Suprapubic skin (tissue), 4 donors: ENCODE measurements at regions not wholly inside any gene's neighbourhood (a gene's known extent, or its start where the extent isn't known, plus 50 kb on each side); places are given as distances from the start of the nearest gene placed in this dataset.
"Not testable (repeated sequence)": the region's sequence is repeated elsewhere in the genome, so short reads cannot be mapped to it uniquely, and the experiment has no call there.

ENCODE experiments used
- DNase-seq, 2 donors: peaks; one replicate each; pipeline ENCODE4 v3.0.0-alpha.2; 2019; ENCODE audit warnings: low spot score in 2 of 2
- H3K27ac ChIP-seq: fragments of 200-600 bp; sonication (generic); one replicate; pipeline ENCODE4 v1.5.1; 2019
- H3K27me3 ChIP-seq: fragments of 200-600 bp; sonication (generic); one replicate; pipeline ENCODE4 v1.5.1; 2019
- H3K36me3 ChIP-seq: fragments of 200-600 bp; sonication (generic); one replicate; pipeline ENCODE4 v1.5.1; 2019
- H3K4me1 ChIP-seq: fragments of 200-600 bp; sonication (generic); one replicate; pipeline ENCODE4 v1.5.1; 2019
- H3K4me3 ChIP-seq: fragments of 200-600 bp; sonication (generic); one replicate; pipeline ENCODE4 v1.5.1; 2019; ENCODE audit warnings: mild to moderate bottlenecking
- H3K9me3 ChIP-seq: fragments of 200-600 bp; sonication (generic); one replicate; pipeline ENCODE4 v1.5.1; 2019
- EP300 ChIP-seq: sonication (generic); formaldehyde crosslinking; IDR thresholded peaks from one replicate; pipeline ENCODE4 v1.6.1; 2017; ENCODE audit warnings: antibody characterized with exemption
- POLR2A ChIP-seq, 2 donors: fragments of 450-650 bp; IDR thresholded peaks; one replicate each; pipeline ENCODE4 v1.6.1; 2017; ENCODE audit warnings: antibody characterized with exemption in 2 of 2, mild to moderate bottlenecking in 2 of 2, moderate library complexity in 2 of 2
- POLR2AphosphoS5 ChIP-seq, 3 donors: sonication (generic); formaldehyde crosslinking; IDR thresholded peaks; one replicate each; pipeline ENCODE4 v1.6.1; 2017; ENCODE audit warnings: antibody characterized with exemption in 3 of 3
- WGBS: methylation state at CpG from one replicate; pipeline ENCODE4 v1.1.5; 2018; 5-methylcytosine and 5-hydroxymethylcytosine counted together
- TF ChIP-seq, protein P1 (sequence below), 2 donors: fragments of 200-600 bp in 1 of 2; fragments of 450-650 bp in 1 of 2; sonication (generic) in 1 of 2; IDR thresholded peaks; one replicate each; pipeline ENCODE4 v1.5.1; 2016 to 2019; ENCODE audit warnings: antibody characterized with exemption in 2 of 2, mild to moderate bottlenecking in 1 of 2, moderate library complexity in 1 of 2

DNA sequence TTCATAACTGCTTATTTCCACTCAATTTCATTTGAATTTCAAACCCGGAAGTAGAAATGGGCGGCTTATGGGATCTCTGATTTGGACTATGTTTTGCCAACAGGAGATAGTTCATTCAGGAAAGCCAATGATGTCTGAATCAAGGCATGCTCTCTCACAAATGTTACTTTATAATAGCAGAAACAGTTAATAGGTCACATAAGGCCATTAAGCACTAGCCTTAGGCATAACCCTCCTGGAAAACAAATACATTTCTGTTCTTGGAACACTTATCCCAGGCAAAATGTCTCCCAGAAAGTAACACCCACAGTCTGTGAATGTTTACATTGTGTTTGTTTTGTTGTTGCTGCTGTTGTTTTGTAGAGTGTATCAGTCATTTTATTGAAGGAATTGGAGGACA, 1347.2 kb upstream of the PCDH7 start:
- H3K27ac ChIP-seq = no peak overlapping the region
- H3K4me1 ChIP-seq = no peaks in the 10 kb centered on the region
- no peak overlapping the region for H3K4me3 ChIP-seq
- WGBS = 79% methylated on average over 2 of the region's 2 CpGs
- H3K9me3 ChIP-seq = no peaks in the 10 kb centered on the region
- no peaks in the 10 kb centered on the region for H3K27me3 ChIP-seq
- no peaks in the 10 kb centered on the region for H3K36me3 ChIP-seq
- no peak for DNase-seq
- TF ChIP-seq POLR2AphosphoS5 (IDR thresholded peaks at IDR 0.05) (no peak), EP300 (no peak)

DNA sequence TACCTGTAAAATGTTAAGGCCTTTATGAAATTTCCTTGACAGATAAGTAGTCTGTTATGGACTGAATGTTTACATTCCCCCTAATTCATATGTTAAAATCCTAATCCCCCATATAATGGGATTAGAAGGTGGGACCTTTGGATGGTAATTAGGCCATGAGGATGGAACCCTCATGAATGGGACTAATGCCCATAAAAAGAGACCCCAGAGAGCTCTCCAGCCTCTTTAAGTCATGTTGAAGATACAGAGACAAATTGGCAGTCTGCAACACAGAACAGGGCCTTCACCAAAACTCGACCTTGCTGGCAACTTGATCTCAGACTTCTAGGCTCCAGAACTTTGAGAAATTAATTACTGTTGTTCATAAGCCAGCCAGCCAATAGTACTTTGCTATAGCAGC, 1344.5 kb upstream of the PCDH7 start:
- H3K27me3 ChIP-seq = no peaks in the 10 kb centered on the region
- H3K9me3 ChIP-seq = no peaks in the 10 kb centered on the region
- 32% methylated on average over 1 of the region's 1 CpG for WGBS
- no peaks in the 10 kb centered on the region for H3K4me1 ChIP-seq
- no peaks in the 10 kb centered on the region for H3K36me3 ChIP-seq
- H3K27ac ChIP-seq = no peak overlapping the region
- no peak overlapping the region for H3K4me3 ChIP-seq
- no peak for TF ChIP-seq POLR2A (IDR thresholded peaks at IDR 0.05)
- TF ChIP-seq POLR2AphosphoS5 (IDR thresholded peaks at IDR 0.05) = no peak
- TF ChIP-seq EP300 = no peak
- TF ChIP-seq, protein P1, sequence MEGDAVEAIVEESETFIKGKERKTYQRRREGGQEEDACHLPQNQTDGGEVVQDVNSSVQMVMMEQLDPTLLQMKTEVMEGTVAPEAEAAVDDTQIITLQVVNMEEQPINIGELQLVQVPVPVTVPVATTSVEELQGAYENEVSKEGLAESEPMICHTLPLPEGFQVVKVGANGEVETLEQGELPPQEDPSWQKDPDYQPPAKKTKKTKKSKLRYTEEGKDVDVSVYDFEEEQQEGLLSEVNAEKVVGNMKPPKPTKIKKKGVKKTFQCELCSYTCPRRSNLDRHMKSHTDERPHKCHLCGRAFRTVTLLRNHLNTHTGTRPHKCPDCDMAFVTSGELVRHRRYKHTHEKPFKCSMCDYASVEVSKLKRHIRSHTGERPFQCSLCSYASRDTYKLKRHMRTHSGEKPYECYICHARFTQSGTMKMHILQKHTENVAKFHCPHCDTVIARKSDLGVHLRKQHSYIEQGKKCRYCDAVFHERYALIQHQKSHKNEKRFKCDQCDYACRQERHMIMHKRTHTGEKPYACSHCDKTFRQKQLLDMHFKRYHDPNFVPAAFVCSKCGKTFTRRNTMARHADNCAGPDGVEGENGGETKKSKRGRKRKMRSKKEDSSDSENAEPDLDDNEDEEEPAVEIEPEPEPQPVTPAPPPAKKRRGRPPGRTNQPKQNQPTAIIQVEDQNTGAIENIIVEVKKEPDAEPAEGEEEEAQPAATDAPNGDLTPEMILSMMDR (IDR thresholded peaks at IDR 0.05) = no peak
- DNase-seq = no peak

DNA sequence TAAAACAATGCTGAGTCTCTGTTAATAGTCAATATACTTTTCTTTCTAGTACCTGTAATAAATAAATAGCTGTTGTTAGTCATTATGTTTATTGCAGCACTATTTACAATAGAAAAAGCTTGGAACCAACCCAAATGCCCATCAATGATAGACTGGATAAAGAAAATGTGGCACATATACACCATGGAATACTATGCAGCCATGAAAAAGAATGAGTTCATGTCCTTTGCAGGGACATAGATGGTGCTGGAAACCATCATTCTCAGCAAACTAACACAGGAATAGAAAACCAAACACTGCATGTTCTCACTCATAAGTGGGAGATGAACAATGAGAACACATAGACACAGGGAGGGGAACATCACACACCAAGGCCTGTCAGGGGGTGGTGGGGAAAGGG, 1341.9 kb upstream of the PCDH7 start:
- not testable (repeated sequence) for H3K9me3 ChIP-seq, DNase-seq, H3K4me3 ChIP-seq, H3K27me3 ChIP-seq, H3K36me3 ChIP-seq, H3K27ac ChIP-seq, H3K4me1 ChIP-seq

DNA sequence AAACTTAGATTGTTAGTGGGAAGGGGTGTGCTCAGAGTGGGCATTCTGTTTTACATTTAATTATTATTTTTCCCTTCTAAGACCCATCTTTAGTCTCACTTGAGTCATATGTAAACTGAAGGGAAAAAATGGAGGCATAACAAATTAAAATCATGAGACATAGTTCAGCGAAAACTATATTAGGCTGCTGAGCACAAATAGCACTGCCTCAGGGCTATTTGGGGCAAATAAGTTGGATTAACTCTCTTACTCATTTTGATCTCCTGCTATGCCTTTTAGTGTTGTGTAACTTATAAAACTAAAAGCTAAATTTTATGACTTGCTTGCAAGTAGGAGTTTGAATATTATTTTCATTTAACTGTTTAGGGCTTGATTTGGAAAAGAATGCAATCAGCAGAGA, 1329.2 kb upstream of the PCDH7 start:
- 46% methylated on average over 1 of the region's 1 CpG for WGBS
- no peak for DNase-seq
- H3K27ac ChIP-seq = no peak overlapping the region
- H3K4me1 ChIP-seq = no peaks in the 10 kb centered on the region
- TF ChIP-seq POLR2AphosphoS5 (IDR thresholded peaks at IDR 0.05) = no peak
- no peak for TF ChIP-seq POLR2A (IDR thresholded peaks at IDR 0.05)
- TF ChIP-seq, protein P1 (IDR thresholded peaks at IDR 0.05) = no peak
- TF ChIP-seq EP300 = no peak
- H3K4me3 ChIP-seq = no peak overlapping the region
- no peaks in the 10 kb centered on the region for H3K27me3 ChIP-seq
- no peaks in the 10 kb centered on the region for H3K36me3 ChIP-seq
- no peaks in the 10 kb centered on the region for H3K9me3 ChIP-seq

DNA sequence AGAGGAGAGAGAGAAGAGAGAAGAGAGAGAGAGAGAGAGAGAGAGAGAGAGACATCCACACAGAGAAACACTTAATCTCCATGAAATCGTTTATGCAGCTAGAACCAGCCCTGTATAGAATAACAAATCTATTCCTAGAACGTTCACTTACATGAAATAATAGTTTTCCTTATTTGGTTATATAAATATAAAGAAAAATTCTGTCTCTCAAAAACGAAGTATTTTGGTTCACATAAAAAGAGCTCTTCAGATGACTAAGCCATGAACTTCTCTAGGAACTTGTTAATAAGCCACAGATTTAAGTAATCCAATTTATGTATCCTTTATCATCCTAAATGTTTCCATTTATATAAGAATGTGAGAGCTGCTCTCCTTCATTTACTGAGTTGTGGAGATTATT, 1315.1 kb upstream of the PCDH7 start:
- no peak for DNase-seq
- H3K9me3 ChIP-seq = no peaks in the 10 kb centered on the region
- H3K27ac ChIP-seq = no peak overlapping the region
- no peak overlapping the region for H3K4me3 ChIP-seq
- no peaks in the 10 kb centered on the region for H3K4me1 ChIP-seq
- no peaks in the 10 kb centered on the region for H3K27me3 ChIP-seq
- TF ChIP-seq EP300 (no peak), POLR2AphosphoS5 (IDR thresholded peaks at IDR 0.05) (no peak), POLR2A (IDR thresholded peaks at IDR 0.05) (no peak)
- TF ChIP-seq, protein P1 (IDR thresholded peaks at IDR 0.05) = no peak
- WGBS = 66% methylated on average over 3 of the region's 3 CpGs
- H3K36me3 ChIP-seq = no peaks in the 10 kb centered on the region

DNA sequence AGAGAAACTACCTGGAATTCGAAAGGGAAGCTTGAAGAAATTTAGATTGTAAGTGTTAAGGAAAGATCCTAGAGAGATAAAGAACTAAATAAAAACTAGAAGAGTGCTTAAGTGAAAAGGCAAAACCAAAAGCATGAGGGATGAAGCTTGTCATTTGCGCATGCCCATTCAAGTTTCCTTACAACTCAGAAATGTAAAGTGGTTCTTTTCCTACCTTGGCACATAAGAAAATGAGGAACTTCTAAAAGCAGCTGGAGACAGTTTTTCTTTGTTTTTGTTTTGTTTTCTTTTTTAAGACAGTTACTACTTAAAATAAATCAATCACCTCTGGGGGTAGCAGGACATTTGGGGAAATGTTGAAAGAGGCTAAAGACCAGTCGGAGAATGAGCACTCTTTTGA, 1304.4 kb upstream of the PCDH7 start:
- no peak overlapping the region for H3K27ac ChIP-seq
- H3K4me1 ChIP-seq = no peaks in the 10 kb centered on the region
- no peaks in the 10 kb centered on the region for H3K27me3 ChIP-seq
- no peak for DNase-seq
- WGBS = 42% methylated on average over 3 of the region's 3 CpGs
- H3K4me3 ChIP-seq = no peak overlapping the region
- TF ChIP-seq, protein P1 (IDR thresholded peaks at IDR 0.05) = no peak
- TF ChIP-seq EP300 = no peak
- no peak for TF ChIP-seq POLR2A (IDR thresholded peaks at IDR 0.05)
- TF ChIP-seq POLR2AphosphoS5 (IDR thresholded peaks at IDR 0.05) = no peak
- no peaks in the 10 kb centered on the region for H3K9me3 ChIP-seq
- no peaks in the 10 kb centered on the region for H3K36me3 ChIP-seq
